Endothelial cell of umbilical vein (primary cell): ENCODE measurements at regions not wholly inside any gene's neighbourhood (a gene's known extent, or its start where the extent isn't known, plus 50 kb on each side); places are given as distances from the start of the nearest gene placed in this dataset.

Source experiments
- BruUV-seq: library from RNA; stranded (reverse); fragments of 400-500 nt; replicated peaks from 2 replicates; lab custom pipeline; 2021; lab: Mats Ljungman, UMichigan
- CTCF ChIA-PET: fragments of 300-600, 350-600 bp; sonication (Branson Sonifier 250); formaldehyde crosslinking; loops from one replicate; lab custom pipeline; 2021; ENCODE audit warnings: antibody characterized with exemption, inconsistent platforms; lab: Charles Lee
- POLR2A ChIA-PET: fragments of 300-600, 350-600 bp; sonication (Branson Sonifier 250); formaldehyde crosslinking; loops from one replicate; lab custom pipeline; 2021; ENCODE audit warnings: antibody characterized with exemption, inconsistent platforms; lab: Charles Lee
- DNase-seq: peaks from one replicate; pipeline ENCODE4 v3.0.0-alpha.2; 2011; ENCODE audit warnings: low read depth, low spot score
- FAIRE-seq: peaks from 2 replicates; lab custom pipeline; 2011; peaks lifted over from hg19 to GRCh38; lab: Jason Lieb, UNC
- H2AFZ ChIP-seq: 2 replicates; pipeline ENCODE4 v1.6.0; 2012; ENCODE audit warnings: low read depth, low read length, control low read depth, inconsistent platforms
- H3K27ac ChIP-seq: 2 replicates; pipeline ENCODE4 v1.5.1; 2011; ENCODE audit warnings: low read depth, mild to moderate bottlenecking, control low read depth, low read length, moderate library complexity; ENCODE audit not compliant: insufficient read depth
- H3K27me3 ChIP-seq, 2 experiments: 2 replicates each; pipeline versions ENCODE4 v1.6.0 to v1.6.1; 2011; ENCODE audit warnings: low read length in 2 of 2, mixed read lengths in 1 of 2; ENCODE audit not compliant: control insufficient read depth in 2 of 2, insufficient read depth in 2 of 2
- H3K36me3 ChIP-seq, 2 experiments: 2 replicates in 1 of 2; 3 replicates in 1 of 2; pipeline ENCODE4 v1.5.1; 2011; ENCODE audit warnings: low read length in 2 of 2, mild to moderate bottlenecking in 1 of 2, moderate library complexity in 1 of 2; ENCODE audit not compliant: control insufficient read depth in 2 of 2, insufficient read depth in 2 of 2; ENCODE audit errors: extremely low read depth in 1 of 2
- H3K4me1 ChIP-seq: 3 replicates; pipeline ENCODE4 v1.5.1; 2011; ENCODE audit warnings: mild to moderate bottlenecking, low read length; ENCODE audit not compliant: control insufficient read depth, insufficient read depth; ENCODE audit errors: extremely low read depth
- H3K4me2 ChIP-seq: 2 replicates; pipeline ENCODE4 v1.6.1; 2011; ENCODE audit warnings: low read length, control low read depth, mixed read lengths; ENCODE audit not compliant: insufficient read depth
- H3K4me3 ChIP-seq, 3 experiments: fragments of 200-600 bp in 1 of 3; sonication (generic), shearing (Covaris generic) in 1 of 3; replicated peaks in 1 of 3; 2 replicates each; pipeline ENCODE4 v1.5.1; 2011 to 2016; ENCODE audit warnings: control low read depth in 3 of 3, low read length in 3 of 3, mild to moderate bottlenecking in 2 of 3, inconsistent platforms in 1 of 3, low read depth in 1 of 3, moderate library complexity in 1 of 3; ENCODE audit not compliant: insufficient read depth in 1 of 3
- H3K79me2 ChIP-seq: 2 replicates; pipeline ENCODE4 v1.6.0; 2012; ENCODE audit warnings: low read length, inconsistent platforms; ENCODE audit not compliant: control insufficient read depth, insufficient read depth
- H3K9ac ChIP-seq: replicated peaks from 2 replicates; pipeline ENCODE3; 2011; ENCODE audit warnings: low read length, control low read depth; ENCODE audit not compliant: insufficient read depth; ENCODE audit errors: extremely low read depth
- H3K9me1 ChIP-seq: replicated peaks from 3 replicates; pipeline ENCODE4 v1.6.0; 2011; ENCODE audit warnings: mild to moderate bottlenecking, low read length; ENCODE audit not compliant: control insufficient read depth, insufficient read depth; ENCODE audit errors: extremely low read depth
- H3K9me3 ChIP-seq: replicated peaks from 2 replicates; pipeline ENCODE4 v1.5.1; 2012; ENCODE audit warnings: low read length, inconsistent platforms; ENCODE audit not compliant: control insufficient read depth, insufficient read depth
- H4K20me1 ChIP-seq: replicated peaks from 2 replicates; pipeline ENCODE3; 2011; ENCODE audit warnings: mild to moderate bottlenecking, low read length; ENCODE audit not compliant: control insufficient read depth, insufficient read depth; ENCODE audit errors: extremely low read depth
- EZH2 ChIP-seq: IDR thresholded peaks from 2 replicates; pipeline ENCODE4 v1.6.1; 2012; ENCODE audit warnings: borderline replicate concordance, low read depth, mild to moderate bottlenecking, moderate library complexity, low read length, inconsistent platforms; ENCODE audit not compliant: severe bottlenecking
- FOS ChIP-seq: IDR thresholded peaks from 2 replicates; pipeline ENCODE4 v1.6.1; 2011; ENCODE audit warnings: mild to moderate bottlenecking, low read length, moderate library complexity, borderline replicate concordance; ENCODE audit not compliant: insufficient read depth
- GATA2 ChIP-seq: IDR thresholded peaks from 2 replicates; pipeline ENCODE4 v1.7.0; 2011; ENCODE audit warnings: low read depth, mild to moderate bottlenecking, moderate library complexity, mixed read lengths, low read length; ENCODE audit not compliant: insufficient read length, insufficient read depth
- MYC ChIP-seq: IDR thresholded peaks from one replicate; pipeline ENCODE4 v1.6.1; 2011; ENCODE audit warnings: mild to moderate bottlenecking, low read depth, low read length
- POLR2AphosphoS5 ChIP-seq: IDR thresholded peaks from 2 replicates; pipeline ENCODE4 v1.6.1; 2012; ENCODE audit warnings: low read depth, mild to moderate bottlenecking, control low read depth, low read length, moderate library complexity; ENCODE audit not compliant: insufficient read depth
- dilution Hi-C: fragments of 300-500 bp; cut with MboI; formaldehyde crosslinking; loops from one replicate; pipeline ENCODE4 v1.15.0; 2019; ENCODE audit warnings: low sequenced_read_pairs; ENCODE audit not compliant: extremely low pct_ligation_motif_present
- intact Hi-C: fragments of 100-400 bp; cut with micrococcal nuclease; formaldehyde crosslinking; loops from one replicate; pipeline ENCODE4 v1.10.0; 2022
- TF ChIP-seq, protein P1 (sequence below): IDR thresholded peaks from 2 replicates; pipeline ENCODE4 v1.6.1; 2011; ENCODE audit not compliant: insufficient read depth, insufficient read length
- TF ChIP-seq, protein P2 (sequence below), 2 donors: IDR thresholded peaks; 1 replicate in 1 of 2; 2 replicates in 1 of 2; pipeline ENCODE4 v1.5.1; 2011; ENCODE audit warnings: low read length in 2 of 2, mild to moderate bottlenecking in 2 of 2, moderate library complexity in 2 of 2, control low read depth in 1 of 2, inconsistent platforms in 1 of 2, low read depth in 1 of 2; ENCODE audit not compliant: insufficient read depth in 1 of 2; ENCODE audit errors: extremely low read depth in 1 of 2

DNA sequence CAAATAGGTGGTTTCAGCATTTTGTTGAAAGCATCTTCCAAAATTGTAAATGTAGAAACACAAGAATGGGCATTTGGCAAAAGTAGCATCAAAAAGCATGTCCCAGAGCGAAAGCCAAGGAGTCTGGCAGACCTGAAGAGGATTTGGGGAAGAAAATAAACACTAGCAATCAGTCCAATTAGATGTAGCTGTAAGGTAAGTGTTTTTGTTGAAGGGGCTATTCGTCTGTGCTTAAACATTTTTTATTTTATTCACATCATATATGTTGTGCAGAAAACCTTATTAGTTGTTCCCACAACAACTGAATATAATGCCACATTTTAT lies 954.1 kb upstream of the COX7C start:
- Histone ChIP-seq H3K36me3 (no peaks in the 10 kb centered on the region), H3K79me2 (no peaks in the 10 kb centered on the region), H3K4me3 (no peak overlapping the region), H3K9me3 (peaks cover 2% of the 10 kb centered on the region), H2AFZ (no peak overlapping the region), H3K27ac (no peak overlapping the region), H3K4me2 (no peak overlapping the region), H3K9me1 (no peaks in the 10 kb centered on the region), H3K9ac (no peak overlapping the region), H3K27me3 (no peaks in the 10 kb centered on the region), H3K4me1 (no peaks in the 10 kb centered on the region), H4K20me1 (no peaks in the 10 kb centered on the region)
- DNase-seq (no peak), FAIRE-seq (no peak)
- dilution Hi-C loops = no loop called here
- CTCF ChIA-PET = no interaction called here
- no TSS peak for BruUV-seq
- TF ChIP-seq EZH2 = no peak
- TF ChIP-seq, protein P1, sequence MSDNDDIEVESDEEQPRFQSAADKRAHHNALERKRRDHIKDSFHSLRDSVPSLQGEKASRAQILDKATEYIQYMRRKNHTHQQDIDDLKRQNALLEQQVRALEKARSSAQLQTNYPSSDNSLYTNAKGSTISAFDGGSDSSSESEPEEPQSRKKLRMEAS = no peak
- no peak for TF ChIP-seq POLR2AphosphoS5
- no peak for TF ChIP-seq GATA2
- TF ChIP-seq, protein P2, sequence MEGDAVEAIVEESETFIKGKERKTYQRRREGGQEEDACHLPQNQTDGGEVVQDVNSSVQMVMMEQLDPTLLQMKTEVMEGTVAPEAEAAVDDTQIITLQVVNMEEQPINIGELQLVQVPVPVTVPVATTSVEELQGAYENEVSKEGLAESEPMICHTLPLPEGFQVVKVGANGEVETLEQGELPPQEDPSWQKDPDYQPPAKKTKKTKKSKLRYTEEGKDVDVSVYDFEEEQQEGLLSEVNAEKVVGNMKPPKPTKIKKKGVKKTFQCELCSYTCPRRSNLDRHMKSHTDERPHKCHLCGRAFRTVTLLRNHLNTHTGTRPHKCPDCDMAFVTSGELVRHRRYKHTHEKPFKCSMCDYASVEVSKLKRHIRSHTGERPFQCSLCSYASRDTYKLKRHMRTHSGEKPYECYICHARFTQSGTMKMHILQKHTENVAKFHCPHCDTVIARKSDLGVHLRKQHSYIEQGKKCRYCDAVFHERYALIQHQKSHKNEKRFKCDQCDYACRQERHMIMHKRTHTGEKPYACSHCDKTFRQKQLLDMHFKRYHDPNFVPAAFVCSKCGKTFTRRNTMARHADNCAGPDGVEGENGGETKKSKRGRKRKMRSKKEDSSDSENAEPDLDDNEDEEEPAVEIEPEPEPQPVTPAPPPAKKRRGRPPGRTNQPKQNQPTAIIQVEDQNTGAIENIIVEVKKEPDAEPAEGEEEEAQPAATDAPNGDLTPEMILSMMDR (IDR thresholded peaks at IDR 0.05; ENCODE audit: extremely low read depth in 1 of 2, insufficient read depth in 1 of 2, low read depth in 1 of 2, low read length in 2 of 2) = no peak
- no peak for TF ChIP-seq MYC
- no peak for TF ChIP-seq FOS
- POLR2A ChIA-PET = no interaction called here
- intact Hi-C loops = no loop called here
